ENCODE measurements at regions not wholly inside any gene's neighbourhood (a gene's known extent, or its start where the extent isn't known, plus 50 kb on each side); places are given as distances from the start of the nearest gene placed in this dataset.
"Not testable (repeated sequence)": the region's sequence is repeated elsewhere in the genome, so short reads cannot be mapped to it uniquely, and the experiment has no call there.

- TF ChIP-seq EZH2 (IDR thresholded peaks at IDR 0.05; ENCODE audit: borderline replicate concordance, low read depth, low read length, severe bottlenecking) (no peak), CTCF (IDR thresholded peaks at IDR 0.05; ENCODE audit: borderline replicate concordance, extremely low read depth, low read length, poor library complexity, severe bottlenecking) (no peak)
- H3K4me2 ChIP-seq (ENCODE audit: insufficient read depth, low read length), result no peak overlapping the region
- no peaks in the 10 kb centered on the region for H3K36me3 ChIP-seq (ENCODE audit: insufficient read depth, low read length)
- H4K20me1 ChIP-seq (ENCODE audit: insufficient read depth, low read length), result no peaks in the 10 kb centered on the region
- H3K27ac ChIP-seq (ENCODE audit: low read length), result no peak overlapping the region
- H3K79me2 ChIP-seq (ENCODE audit: insufficient read depth, low read length), result no peaks in the 10 kb centered on the region
- DNase-seq (no peak), ATAC-seq (ENCODE audit: insufficient read depth, low read depth) (no peak)
- no peaks in the 10 kb centered on the region for H3K27me3 ChIP-seq (ENCODE audit: insufficient read depth, low read length, poor library complexity)
- H3K9ac ChIP-seq (ENCODE audit: low read depth, low read length), result no peak overlapping the region
- peaks cover 8% of the 10 kb centered on the region for H3K9me3 ChIP-seq (ENCODE audit: insufficient read depth, low read length, severe bottlenecking)
- no peak overlapping the region for H2AFZ ChIP-seq (ENCODE audit: low read depth, low read length)
- H3K4me1 ChIP-seq (ENCODE audit: insufficient read depth, low read length), result no peaks in the 10 kb centered on the region
- H3K4me3 ChIP-seq (ENCODE audit: low read depth in 1 of 2, low read length in 2 of 2), result no peak overlapping the region
Measured at GRCh38 chr2:62604336-62604735, 98.3 kb upstream of the TMEM17 start.

- Histone ChIP-seq H3K9ac (ENCODE audit: low read depth, low read length) (no peak overlapping the region), H3K4me1 (ENCODE audit: insufficient read depth, low read length) (no peaks in the 10 kb centered on the region), H2AFZ (ENCODE audit: low read depth, low read length) (no peak overlapping the region), H4K20me1 (ENCODE audit: insufficient read depth, low read length) (no peaks in the 10 kb centered on the region), H3K4me3 (ENCODE audit: low read depth in 1 of 2, low read length in 2 of 2) (no peak overlapping the region), H3K4me2 (ENCODE audit: insufficient read depth, low read length) (no peak overlapping the region), H3K27ac (ENCODE audit: low read length) (no peak overlapping the region), H3K79me2 (ENCODE audit: insufficient read depth, low read length) (no peaks in the 10 kb centered on the region), H3K9me3 (ENCODE audit: insufficient read depth, low read length, severe bottlenecking) (peaks cover 8% of the 10 kb centered on the region), H3K36me3 (ENCODE audit: insufficient read depth, low read length) (no peaks in the 10 kb centered on the region), H3K27me3 (ENCODE audit: insufficient read depth, low read length, poor library complexity) (no peaks in the 10 kb centered on the region)
- ATAC-seq (ENCODE audit: insufficient read depth, low read depth) (no peak), DNase-seq (no peak)
- TF ChIP-seq EZH2 (IDR thresholded peaks at IDR 0.05; ENCODE audit: borderline replicate concordance, low read depth, low read length, severe bottlenecking) (no peak), CTCF (IDR thresholded peaks at IDR 0.05; ENCODE audit: borderline replicate concordance, extremely low read depth, low read length, poor library complexity, severe bottlenecking) (no peak)
Measured at GRCh38 chr2:62603154-62603712, 97.2 kb upstream of the TMEM17 start.

GRCh38 chr2:62599674-62600410 is 93.8 kb upstream of the TMEM17 start:
- not testable (repeated sequence) for H3K79me2 ChIP-seq (ENCODE audit: insufficient read depth, low read length); DNase-seq; ATAC-seq (ENCODE audit: insufficient read depth, low read depth)

GRCh38 chr2:62597323-62597722 is 91.3 kb upstream of the TMEM17 start:
- no peak overlapping the region for H2AFZ ChIP-seq (ENCODE audit: low read depth, low read length)
- H3K4me2 ChIP-seq (ENCODE audit: insufficient read depth, low read length), result no peak overlapping the region
- no peaks in the 10 kb centered on the region for H3K9me3 ChIP-seq (ENCODE audit: insufficient read depth, low read length, severe bottlenecking)
- H3K36me3 ChIP-seq (ENCODE audit: insufficient read depth, low read length), result no peaks in the 10 kb centered on the region
- H3K4me3 ChIP-seq (ENCODE audit: low read depth in 1 of 2, low read length in 2 of 2), result no peak overlapping the region
- no peaks in the 10 kb centered on the region for H3K79me2 ChIP-seq (ENCODE audit: insufficient read depth, low read length)
- H3K27me3 ChIP-seq (ENCODE audit: insufficient read depth, low read length, poor library complexity), result no peaks in the 10 kb centered on the region
- TF ChIP-seq CTCF (IDR thresholded peaks at IDR 0.05; ENCODE audit: borderline replicate concordance, extremely low read depth, low read length, poor library complexity, severe bottlenecking) (no peak), EZH2 (IDR thresholded peaks at IDR 0.05; ENCODE audit: borderline replicate concordance, low read depth, low read length, severe bottlenecking) (no peak)
- no peaks in the 10 kb centered on the region for H4K20me1 ChIP-seq (ENCODE audit: insufficient read depth, low read length)
- ATAC-seq (ENCODE audit: insufficient read depth, low read depth) (no peak), DNase-seq (no peak)
- no peaks in the 10 kb centered on the region for H3K4me1 ChIP-seq (ENCODE audit: insufficient read depth, low read length)
- H3K9ac ChIP-seq (ENCODE audit: low read depth, low read length), result no peak overlapping the region
- H3K27ac ChIP-seq (ENCODE audit: low read length), result no peak overlapping the region

More at GRCh38 chr2:62599674-62600410, 93.8 kb upstream of the TMEM17 start:
- H2AFZ ChIP-seq (ENCODE audit: low read depth, low read length); H3K4me2 ChIP-seq (ENCODE audit: insufficient read depth, low read length); H3K27ac ChIP-seq (ENCODE audit: low read length); H3K4me3 ChIP-seq (ENCODE audit: low read depth in 1 of 2, low read length in 2 of 2); H3K27me3 ChIP-seq (ENCODE audit: insufficient read depth, low read length, poor library complexity); H3K9ac ChIP-seq (ENCODE audit: low read depth, low read length); H3K4me1 ChIP-seq (ENCODE audit: insufficient read depth, low read length); H3K9me3 ChIP-seq (ENCODE audit: insufficient read depth, low read length, severe bottlenecking); H3K36me3 ChIP-seq (ENCODE audit: insufficient read depth, low read length); H4K20me1 ChIP-seq (ENCODE audit: insufficient read depth, low read length): not testable (repeated sequence)
